GM21529 (cell line): ENCODE measurements at regions not wholly inside any gene's neighbourhood (a gene's known extent, or its start where the extent isn't known, plus 50 kb on each side); places are given as distances from the start of the nearest gene placed in this dataset.

Experiments used
- ATAC-seq: cut with Tn5 transposase; IDR thresholded peaks from one replicate; pipeline ENCODE4 v1.9.1; 2021; ENCODE audit not compliant: unreplicated experiment

GRCh38 chr22:48944751-48945620, 882.7 kb downstream of the BRD1 start:
- no peak for ATAC-seq

DNA sequence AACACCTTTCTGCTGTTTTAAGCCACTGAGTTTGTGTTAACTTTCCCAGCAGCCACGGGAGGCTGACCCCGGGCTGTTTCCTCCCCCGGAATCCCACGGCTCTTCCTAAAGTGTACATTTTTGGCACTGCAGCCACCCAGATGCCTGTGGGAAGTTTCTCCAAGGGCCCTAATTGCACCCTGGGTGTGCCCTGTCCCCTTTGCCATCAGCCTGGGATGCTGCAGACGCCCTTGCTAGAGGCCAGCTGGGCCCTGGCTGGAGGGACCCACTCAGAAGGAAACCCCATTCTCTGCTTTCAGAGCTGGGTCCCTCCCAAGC, 883.3 kb downstream of the BRD1 start:
- ATAC-seq, result no peak

- no peak for ATAC-seq
Measured at GRCh38 chr22:48943567-48944432, 883.9 kb downstream of the BRD1 start.

DNA sequence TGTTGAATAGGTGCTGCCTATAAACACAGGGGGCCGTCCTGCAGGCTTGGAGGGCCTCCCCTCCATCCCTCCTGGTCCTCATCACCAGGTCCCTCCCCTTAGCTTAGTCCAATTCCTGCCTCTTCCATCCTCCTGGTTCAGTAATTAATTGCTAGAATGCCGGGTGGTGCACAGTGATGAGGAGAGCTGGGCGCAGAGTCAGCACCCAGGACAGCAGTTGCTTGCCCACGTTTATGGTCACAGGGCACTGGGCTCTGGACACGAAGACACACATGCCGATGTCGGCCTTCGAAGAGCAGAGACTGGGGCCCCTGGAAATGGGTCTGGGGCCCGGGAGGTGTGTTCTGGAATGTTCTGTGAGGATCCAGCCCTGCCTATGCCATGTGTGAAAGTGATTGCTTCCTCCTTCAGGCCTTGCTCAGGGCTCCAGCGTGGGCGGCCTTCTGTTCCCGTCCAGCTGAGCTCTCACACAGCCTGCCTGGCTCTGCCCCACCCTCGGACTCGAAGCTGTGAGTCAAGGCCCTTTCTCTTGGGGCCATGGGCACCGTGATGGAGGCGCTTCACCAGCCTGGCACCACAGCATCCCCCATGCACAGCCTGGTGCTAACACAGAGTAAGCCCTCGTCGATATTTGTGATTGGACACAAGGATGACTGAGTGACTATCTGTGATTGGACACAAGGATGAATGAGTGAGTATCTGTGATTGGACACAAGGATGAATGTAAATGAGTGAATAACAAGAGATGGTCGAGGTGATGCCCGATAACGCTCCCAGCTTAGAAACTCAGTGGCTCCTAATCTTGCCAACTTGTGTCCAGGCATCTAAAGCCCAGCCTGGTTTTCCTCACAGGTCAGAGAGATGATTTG, 884.7 kb downstream of the BRD1 start:
- no peak for ATAC-seq

GRCh38 chr22:48941903-48942575, 885.6 kb downstream of the BRD1 start:
- no peak for ATAC-seq

DNA sequence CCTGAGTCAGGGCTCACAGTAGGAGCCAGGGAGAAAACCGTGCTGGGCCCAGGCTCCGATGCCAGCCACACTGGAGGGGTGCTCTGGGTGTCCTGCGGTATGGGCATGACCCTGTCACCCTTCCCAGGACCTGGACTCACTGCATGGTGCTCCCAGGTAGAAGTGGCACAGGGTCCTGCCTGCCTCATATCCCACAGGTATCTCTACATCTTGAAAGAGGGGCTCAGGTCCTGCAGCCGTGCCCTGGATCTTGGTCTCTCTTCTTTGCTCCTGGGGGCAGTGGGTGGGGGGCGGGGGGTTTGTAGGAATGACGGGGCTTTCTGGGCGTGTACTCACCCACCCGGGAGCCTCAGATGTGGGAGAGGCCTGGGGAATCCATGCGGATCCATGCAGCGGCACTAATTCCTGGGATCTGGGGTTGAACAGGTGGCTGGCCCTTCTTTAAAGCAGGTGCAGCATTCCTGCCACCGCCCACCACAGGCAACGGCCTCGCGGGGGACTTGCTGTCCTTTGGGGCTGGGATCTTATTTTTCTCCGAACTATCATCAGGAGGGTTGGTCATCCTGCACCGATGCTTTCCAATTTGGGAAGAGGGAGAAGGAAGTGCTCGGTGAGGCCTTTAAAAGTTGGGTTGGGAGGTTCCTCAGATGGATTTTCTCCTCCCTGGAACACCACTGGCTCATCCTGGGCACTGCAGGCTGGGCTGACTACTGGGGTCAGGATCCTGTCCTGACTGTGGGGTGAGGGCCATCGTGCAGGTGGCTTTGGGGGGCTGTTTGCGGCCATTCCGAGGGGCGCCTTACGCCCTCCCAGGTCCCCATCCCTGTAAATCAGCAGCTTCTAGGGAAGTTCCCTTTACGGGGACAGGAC, 886.4 kb downstream of the BRD1 start:
- ATAC-seq, result no peak

DNA sequence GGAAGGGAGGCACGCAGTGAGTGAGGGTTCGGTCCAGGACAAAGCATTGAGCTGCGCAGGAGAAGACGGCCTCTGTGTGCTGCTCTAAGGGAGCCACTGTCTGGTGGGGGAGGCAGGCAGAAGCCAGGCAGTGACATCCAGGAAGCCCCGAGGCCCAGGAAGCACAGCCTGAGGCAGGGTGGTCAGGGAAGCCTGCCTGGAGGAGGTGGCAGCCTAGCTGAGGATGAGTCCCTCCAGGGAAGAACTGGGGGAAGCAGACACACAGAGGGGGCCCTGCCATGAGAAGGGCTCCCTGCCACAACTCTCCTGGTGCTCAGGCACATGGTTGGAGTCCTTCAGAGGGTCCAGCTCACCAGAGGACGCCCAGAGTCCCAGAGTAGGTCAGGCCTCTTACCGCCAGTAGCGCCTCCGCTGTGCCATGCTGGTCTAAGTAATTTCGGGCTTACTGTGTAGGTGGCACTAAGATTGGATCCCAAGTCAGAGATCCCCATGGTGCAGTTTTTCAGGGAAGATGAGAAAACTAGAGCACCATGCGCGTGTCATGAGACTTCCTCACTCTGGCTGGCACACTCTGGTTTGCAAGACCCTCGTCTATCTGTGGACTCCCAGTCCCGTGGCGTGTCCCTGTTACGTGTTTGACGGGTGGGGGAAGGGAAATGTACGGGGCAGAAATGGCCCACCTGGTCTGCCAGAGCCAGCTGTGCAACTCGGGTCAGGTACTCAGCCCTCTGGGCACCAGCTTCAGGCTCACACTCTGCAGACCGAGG, 887.2 kb downstream of the BRD1 start:
- no peak for ATAC-seq

- ATAC-seq, result no peak
Measured at GRCh38 chr22:48939441-48940265, 888.0 kb downstream of the BRD1 start.

DNA sequence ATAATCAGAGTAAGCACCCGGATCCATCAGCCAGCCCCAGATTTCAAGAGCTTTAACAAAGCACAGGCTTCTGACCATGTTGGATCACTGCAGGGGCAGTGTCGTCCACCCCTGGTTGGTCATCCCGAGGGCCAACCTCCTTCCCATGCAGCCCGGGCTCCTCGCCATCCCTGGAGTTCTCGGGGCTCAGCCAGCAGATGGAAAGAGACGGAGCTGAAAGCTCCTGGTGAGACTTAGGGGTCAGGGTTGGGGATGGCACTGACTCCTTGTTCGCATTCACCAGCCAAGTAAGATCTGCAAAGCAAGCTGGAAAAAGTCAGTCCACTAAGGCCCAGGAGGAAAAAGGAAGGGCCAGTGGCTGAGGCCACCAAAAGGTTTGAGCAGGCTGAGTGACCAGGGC, 888.9 kb downstream of the BRD1 start:
- no peak for ATAC-seq

- ATAC-seq, result no peak
Measured at GRCh38 chr22:48937032-48937639, 890.5 kb downstream of the BRD1 start.

DNA sequence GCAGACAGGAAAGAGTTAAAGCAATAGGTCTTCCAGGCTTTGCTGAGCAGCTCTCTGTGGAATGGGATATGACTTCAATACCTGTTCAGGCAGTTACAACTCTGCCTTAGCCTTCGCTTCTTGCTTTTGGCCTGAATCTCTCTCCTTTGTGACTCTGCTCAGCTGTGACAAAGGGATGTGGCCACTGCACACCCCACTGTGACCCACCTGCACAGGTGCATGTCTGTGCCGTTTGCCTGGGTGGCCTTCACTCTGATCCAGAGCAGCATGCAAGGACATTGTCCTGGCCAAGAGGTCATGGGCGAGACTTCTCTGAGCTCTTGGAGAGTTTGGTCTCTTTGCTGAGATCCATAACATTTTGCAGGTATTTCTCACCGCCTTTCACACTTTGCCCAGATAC, 891.3 kb downstream of the BRD1 start:
- ATAC-seq, result no peak

GRCh38 chr22:48934446-48934845, 893.2 kb downstream of the BRD1 start:
- no peak for ATAC-seq

GRCh38 chr22:48931452-48931851, 896.2 kb downstream of the BRD1 start:
- no peak for ATAC-seq

DNA sequence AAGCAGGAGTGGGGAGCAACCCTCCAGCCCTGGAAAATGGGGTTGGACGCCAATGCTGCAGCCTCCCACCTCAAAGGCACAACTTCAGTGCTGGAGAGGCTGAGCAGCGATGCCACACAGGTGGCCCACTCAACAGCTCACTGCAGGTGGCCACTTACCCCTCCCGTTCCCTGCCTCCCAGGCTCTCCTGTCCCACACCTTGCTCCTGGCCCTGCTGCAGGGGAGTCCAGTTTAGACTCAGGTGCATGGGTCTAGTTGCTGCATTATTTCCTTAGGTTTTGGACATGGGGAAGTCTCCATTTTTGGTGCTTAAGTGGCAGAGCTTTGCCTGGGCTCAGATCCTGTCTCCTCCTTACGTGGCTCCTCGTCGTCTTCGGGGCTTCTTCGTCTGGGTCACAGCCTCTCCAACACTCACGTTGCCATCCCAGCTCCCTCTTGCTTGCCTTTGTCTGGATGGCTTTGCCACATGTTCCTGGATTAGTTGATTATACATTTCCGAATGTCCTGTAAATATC, 898.3 kb downstream of the BRD1 start:
- no peak for ATAC-seq

DNA sequence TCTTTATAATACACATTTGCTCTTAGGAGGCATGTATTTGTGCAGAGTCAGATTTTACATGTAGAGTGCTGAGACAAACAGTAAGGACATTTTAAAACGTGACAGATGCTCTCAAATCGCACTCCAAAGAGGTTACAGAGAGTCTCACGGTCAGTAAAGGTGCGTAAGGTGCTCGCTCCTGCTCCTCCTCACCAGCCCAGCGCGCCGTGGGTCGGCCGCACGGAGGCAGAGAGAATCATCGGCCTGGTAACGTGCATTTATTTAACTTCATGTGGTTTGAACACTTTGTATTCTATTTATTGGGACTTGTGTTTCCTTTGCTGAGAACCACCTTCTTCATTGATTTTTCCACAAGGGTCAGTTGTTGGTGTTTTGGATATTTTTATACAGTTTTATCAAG, 900.1 kb downstream of the BRD1 start:
- ATAC-seq, result no peak

- ATAC-seq, result no peak
Measured at GRCh38 chr22:48926643-48927042, 901.0 kb downstream of the BRD1 start.

GRCh38 chr22:48926136-48926535, 901.5 kb downstream of the BRD1 start:
- no peak for ATAC-seq

- ATAC-seq, result no peak
Measured at GRCh38 chr22:48925450-48925849, 902.2 kb downstream of the BRD1 start.
